A673 (cell line): ENCODE measurements at regions not wholly inside any gene's neighbourhood (a gene's known extent, or its start where the extent isn't known, plus 50 kb on each side); places are given as distances from the start of the nearest gene placed in this dataset.

Source experiments
- BruUV-seq: library from RNA; stranded (reverse); fragments of 400-500 nt; replicated peaks from 2 replicates; lab custom pipeline; 2021; lab: Mats Ljungman, UMichigan
- CTCF ChIA-PET: fragments of 300-600 bp; sonication (Branson Sonifier 250); formaldehyde crosslinking; loops from one replicate; lab custom pipeline; 2022; ENCODE audit warnings: antibody characterized with exemption; lab: Charles Lee
- POLR2A ChIA-PET: fragments of 300-600 bp; sonication (Branson Sonifier 250); formaldehyde crosslinking; loops from one replicate; lab custom pipeline; 2022; ENCODE audit warnings: antibody characterized with exemption; ENCODE audit not compliant: low non-redundant PET; lab: Charles Lee
- DNase-seq: peaks from one replicate; pipeline ENCODE4 v3.0.0-alpha.2; 2015; ENCODE audit warnings: low spot score
- H3K27ac ChIP-seq: fragments of 200-600 bp; sonication (generic); 2 replicates; pipeline ENCODE4 v1.5.1; 2016; ENCODE audit warnings: mixed run types, low read depth, mild to moderate bottlenecking, mixed read lengths, antibody characterized with exemption, low read length; ENCODE audit not compliant: poor library complexity, severe bottlenecking
- H3K27me3 ChIP-seq: fragments of 200-600 bp; sonication (generic); replicated peaks from 2 replicates; pipeline ENCODE4 v1.6.1; 2017; ENCODE audit warnings: mixed run types, low read depth, mild to moderate bottlenecking, mixed read lengths, antibody characterized with exemption, low read length; ENCODE audit not compliant: insufficient read depth, poor library complexity
- H3K36me3 ChIP-seq: fragments of 200-600 bp; sonication (generic); 2 replicates; pipeline ENCODE4 v1.6.1; 2016; ENCODE audit warnings: mixed run types, mild to moderate bottlenecking, mixed read lengths, antibody characterized with exemption, low read length; ENCODE audit not compliant: insufficient read depth, poor library complexity, severe bottlenecking
- H3K4me1 ChIP-seq: fragments of 200-600 bp; sonication (generic); 2 replicates; pipeline ENCODE4 v1.6.1; 2017; ENCODE audit warnings: mixed run types, mild to moderate bottlenecking, mixed read lengths, antibody characterized with exemption, low read length; ENCODE audit not compliant: insufficient read depth, poor library complexity, severe bottlenecking
- H3K4me3 ChIP-seq: fragments of 200-600 bp; sonication (generic); 2 replicates; pipeline ENCODE4 v1.5.1; 2016; ENCODE audit warnings: low read depth, mixed run types, mild to moderate bottlenecking, mixed read lengths, low read length; ENCODE audit not compliant: poor library complexity, severe bottlenecking
- H3K9me3 ChIP-seq: fragments of 200-600 bp; sonication (generic); 2 replicates; pipeline ENCODE4 v1.6.1; 2016; ENCODE audit warnings: mixed run types, low read depth, mild to moderate bottlenecking, mixed read lengths, antibody characterized with exemption, low read length; ENCODE audit not compliant: poor library complexity, severe bottlenecking
- EZH2 ChIP-seq: fragments of 200-600 bp; sonication (generic); IDR thresholded peaks from 2 replicates; pipeline ENCODE4 v1.6.1; 2017; ENCODE audit warnings: borderline replicate concordance, low read depth, mild to moderate bottlenecking, mixed read lengths, antibody characterized with exemption, low read length; ENCODE audit not compliant: poor library complexity, severe bottlenecking
- intact Hi-C: fragments of 100-400 bp; cut with micrococcal nuclease; formaldehyde crosslinking; loops from one replicate; pipeline ENCODE4 v1.10.0; 2022; ENCODE audit not compliant: unreplicated experiment
- TF ChIP-seq, protein P1 (sequence below): fragments of 300-800, 200-600 bp; sonication (generic); conservative IDR thresholded peaks from 2 replicates; pipeline ENCODE4 v1.5.1; 2017; ENCODE audit warnings: low read depth, mild to moderate bottlenecking, antibody characterized with exemption, low read length, moderate library complexity, mixed read lengths

DNA sequence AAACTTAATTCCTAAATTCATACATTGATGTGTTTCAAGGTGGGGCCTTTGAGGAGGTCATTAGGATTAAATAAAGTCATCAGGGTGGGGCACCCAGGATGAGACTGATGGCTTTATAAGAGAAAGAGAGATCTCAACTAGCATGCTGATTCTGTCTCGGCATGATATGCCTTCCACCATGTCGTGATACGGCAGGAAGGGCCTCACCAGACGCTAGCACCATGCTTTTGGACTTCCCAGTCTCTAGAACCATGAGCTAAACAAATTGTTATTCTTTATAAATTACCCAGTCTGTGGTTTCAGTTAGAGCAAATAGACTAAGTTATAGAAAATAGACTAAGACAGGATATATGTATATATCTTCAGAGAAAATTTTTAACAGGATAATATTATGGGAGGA is 759.6 kb downstream of the MED13L start:
- no TSS peak for BruUV-seq
- Histone ChIP-seq H3K36me3 (no peaks in the 10 kb centered on the region), H3K4me1 (no peaks in the 10 kb centered on the region), H3K27me3 (no peaks in the 10 kb centered on the region), H3K9me3 (peaks cover 9% of the 10 kb centered on the region), H3K27ac (no peak overlapping the region), H3K4me3 (no peak overlapping the region)
- DNase-seq: no peak
- no peak for TF ChIP-seq EZH2
- TF ChIP-seq, protein P1, sequence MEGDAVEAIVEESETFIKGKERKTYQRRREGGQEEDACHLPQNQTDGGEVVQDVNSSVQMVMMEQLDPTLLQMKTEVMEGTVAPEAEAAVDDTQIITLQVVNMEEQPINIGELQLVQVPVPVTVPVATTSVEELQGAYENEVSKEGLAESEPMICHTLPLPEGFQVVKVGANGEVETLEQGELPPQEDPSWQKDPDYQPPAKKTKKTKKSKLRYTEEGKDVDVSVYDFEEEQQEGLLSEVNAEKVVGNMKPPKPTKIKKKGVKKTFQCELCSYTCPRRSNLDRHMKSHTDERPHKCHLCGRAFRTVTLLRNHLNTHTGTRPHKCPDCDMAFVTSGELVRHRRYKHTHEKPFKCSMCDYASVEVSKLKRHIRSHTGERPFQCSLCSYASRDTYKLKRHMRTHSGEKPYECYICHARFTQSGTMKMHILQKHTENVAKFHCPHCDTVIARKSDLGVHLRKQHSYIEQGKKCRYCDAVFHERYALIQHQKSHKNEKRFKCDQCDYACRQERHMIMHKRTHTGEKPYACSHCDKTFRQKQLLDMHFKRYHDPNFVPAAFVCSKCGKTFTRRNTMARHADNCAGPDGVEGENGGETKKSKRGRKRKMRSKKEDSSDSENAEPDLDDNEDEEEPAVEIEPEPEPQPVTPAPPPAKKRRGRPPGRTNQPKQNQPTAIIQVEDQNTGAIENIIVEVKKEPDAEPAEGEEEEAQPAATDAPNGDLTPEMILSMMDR: no peak
- POLR2A ChIA-PET: no interaction called here
- CTCF ChIA-PET: no interaction called here
- intact Hi-C loops: no loop called here

DNA sequence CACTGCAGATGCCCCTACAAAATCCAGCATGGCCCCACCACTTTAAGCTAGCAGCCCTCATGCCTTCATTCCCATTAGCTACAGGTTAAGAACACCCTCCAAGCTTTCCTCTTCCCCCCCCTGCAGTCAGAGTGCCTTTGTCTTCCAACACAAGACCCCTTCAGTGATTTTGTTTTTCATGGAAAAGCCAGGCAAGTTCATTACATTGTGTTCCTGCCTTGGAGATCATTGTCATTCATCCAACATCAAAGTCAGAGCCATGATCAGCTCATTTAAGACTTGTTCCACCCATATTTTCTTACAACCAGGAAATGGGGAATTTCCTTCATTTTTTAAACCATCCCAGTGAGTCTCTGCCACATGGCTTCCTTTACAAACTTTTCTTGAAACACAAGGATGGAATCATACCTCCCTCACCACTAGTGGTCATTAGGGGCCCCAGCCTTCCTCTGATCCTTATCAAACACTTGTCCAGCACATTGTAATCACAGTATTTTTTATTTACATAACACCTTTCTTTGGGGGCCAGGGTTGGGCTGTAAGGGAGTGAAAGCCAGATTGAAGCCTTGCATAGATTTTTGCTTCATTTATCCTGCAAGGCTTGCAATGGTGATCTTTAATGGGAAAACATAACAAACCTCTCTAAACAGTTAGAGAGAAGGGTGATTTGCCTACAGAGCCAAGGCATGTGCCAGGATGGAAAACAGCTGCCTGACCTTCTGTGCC is 765.3 kb downstream of the MED13L start:
- no peak overlapping the region for H3K4me3 ChIP-seq

DNA sequence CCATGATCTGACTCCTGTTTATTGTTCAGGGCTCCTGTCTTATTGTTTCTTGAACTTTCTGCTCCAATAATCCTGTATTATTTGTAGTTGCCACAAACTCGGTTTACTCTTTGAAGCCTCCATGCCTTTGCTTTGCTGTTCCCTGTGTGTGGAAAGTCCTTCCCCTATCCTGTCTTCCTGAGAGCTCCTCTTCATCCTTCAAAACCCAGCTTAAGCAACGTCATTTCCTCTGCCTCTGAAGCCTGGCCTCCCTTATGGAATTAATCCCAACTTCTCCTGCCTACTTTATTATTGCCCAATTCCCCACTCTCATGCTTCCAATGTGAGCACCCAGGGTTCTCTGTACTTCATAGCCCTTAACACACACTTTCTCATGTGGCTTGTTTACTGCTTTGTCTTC is 766.2 kb downstream of the MED13L start:
- no peak overlapping the region for H3K27ac ChIP-seq
- H3K4me1 ChIP-seq: no peaks in the 10 kb centered on the region
- TF ChIP-seq, protein P1: no peak
- TF ChIP-seq EZH2: no peak
- DNase-seq: no peak
- peaks cover 14% of the 10 kb centered on the region for H3K9me3 ChIP-seq
- H3K36me3 ChIP-seq: no peaks in the 10 kb centered on the region
- POLR2A ChIA-PET: no interaction called here
- H3K27me3 ChIP-seq: no peaks in the 10 kb centered on the region
- CTCF ChIA-PET: no interaction called here
- no TSS peak for BruUV-seq
- no peak overlapping the region for H3K4me3 ChIP-seq
- intact Hi-C loops: no loop called here

More for the DNA sequence above, 765.3 kb downstream of the MED13L start:
- intact Hi-C loops: no loop called here
- Histone ChIP-seq H3K27ac (no peak overlapping the region), H3K9me3 (peaks cover 18% of the 10 kb centered on the region), H3K27me3 (no peaks in the 10 kb centered on the region), H3K4me1 (no peaks in the 10 kb centered on the region), H3K36me3 (no peaks in the 10 kb centered on the region)
- TF ChIP-seq, protein P1: no peak
- TF ChIP-seq EZH2: no peak
- POLR2A ChIA-PET: no interaction called here
- no peak for DNase-seq
- no TSS peak for BruUV-seq
- CTCF ChIA-PET: no interaction called here
